ELR (cell line): ENCODE measurements at regions not wholly inside any gene's neighbourhood (a gene's known extent, or its start where the extent isn't known, plus 50 kb on each side); places are given as distances from the start of the nearest gene placed in this dataset.

Experiments
- DNase-seq: peaks from one replicate; pipeline ENCODE4 v3.0.0-alpha.2; 2015; ENCODE audit warnings: low read depth

- no peak for DNase-seq
Observed at GRCh38 chr7:25633426-25634036, 405.2 kb upstream of the NPVF start.

- no peak for DNase-seq
Observed at GRCh38 chr7:25636168-25636567, 407.9 kb upstream of the NPVF start.

GRCh38 chr7:25636871-25637283 lies 408.6 kb upstream of the NPVF start:
- no peak for DNase-seq

- DNase-seq, result no peak
Observed at GRCh38 chr7:25638068-25638467, 409.8 kb upstream of the NPVF start.

- no peak for DNase-seq
Observed at GRCh38 chr7:25638590-25639244, 410.4 kb upstream of the NPVF start.

GRCh38 chr7:25642849-25643248 lies 414.6 kb upstream of the NPVF start:
- DNase-seq, result no peak

- DNase-seq, result no peak
Observed at GRCh38 chr7:25643286-25643685, 415.0 kb upstream of the NPVF start.

- no peak for DNase-seq
Observed at GRCh38 chr7:25643770-25644394, 415.6 kb upstream of the NPVF start.

- DNase-seq, result no peak
Observed at GRCh38 chr7:25646726-25647413, 418.6 kb upstream of the NPVF start.

GRCh38 chr7:25647872-25648271 lies 419.6 kb upstream of the NPVF start:
- DNase-seq, result no peak

- no peak for DNase-seq
Observed at GRCh38 chr7:25652366-25652765, 424.1 kb upstream of the NPVF start.

GRCh38 chr7:25653384-25653783 lies 425.1 kb upstream of the NPVF start:
- no peak for DNase-seq

- no peak for DNase-seq
Observed at GRCh38 chr7:25656071-25656470, 427.8 kb upstream of the NPVF start.

- no peak for DNase-seq
Observed at GRCh38 chr7:25656581-25657026, 428.3 kb upstream of the NPVF start.

- DNase-seq, result no peak
Observed at GRCh38 chr7:25658375-25658774, 430.1 kb upstream of the NPVF start.

- no peak for DNase-seq
Observed at GRCh38 chr7:25659841-25660240, 431.6 kb upstream of the NPVF start.

GRCh38 chr7:25662841-25663800 lies 434.8 kb upstream of the NPVF start:
- DNase-seq, result no peak

GRCh38 chr7:25663877-25664276 lies 435.6 kb upstream of the NPVF start:
- no peak for DNase-seq

GRCh38 chr7:25664593-25664992 lies 436.3 kb upstream of the NPVF start:
- no peak for DNase-seq

GRCh38 chr7:25665374-25665773 lies 437.1 kb upstream of the NPVF start:
- no peak for DNase-seq

- no peak for DNase-seq
Observed at GRCh38 chr7:25665903-25666670, 437.8 kb upstream of the NPVF start.
